ENCODE measurements at regions not wholly inside any gene's neighbourhood (a gene's known extent, or its start where the extent isn't known, plus 50 kb on each side); places are given as distances from the start of the nearest gene placed in this dataset.

GRCh38 chr9:84123648-84124406 lies 143.2 kb downstream of the RMI1 start:
- no peak overlapping the region for H3K4me3 ChIP-seq (ENCODE audit: low read depth, low read length)
- DNase-seq (ENCODE audit: low read depth) = no peak
- TF ChIP-seq CTCF (IDR thresholded peaks at IDR 0.05; ENCODE audit: insufficient read depth, low read depth, low read length) = no peak

GRCh38 chr9:84125046-84125445 lies 144.4 kb downstream of the RMI1 start:
- TF ChIP-seq CTCF (IDR thresholded peaks at IDR 0.05; ENCODE audit: insufficient read depth, low read depth, low read length) = no peak
- no peak overlapping the region for H3K4me3 ChIP-seq (ENCODE audit: low read depth, low read length)
- no peak for DNase-seq (ENCODE audit: low read depth)

- no peak for TF ChIP-seq CTCF (IDR thresholded peaks at IDR 0.05; ENCODE audit: insufficient read depth, low read depth, low read length)
- H3K4me3 ChIP-seq (ENCODE audit: low read depth, low read length) = no peak overlapping the region
- DNase-seq (ENCODE audit: low read depth) = no peak
Observed at GRCh38 chr9:84129529-84129928, 148.9 kb downstream of the RMI1 start.

GRCh38 chr9:84136119-84136868 lies 155.7 kb downstream of the RMI1 start:
- DNase-seq (ENCODE audit: low read depth) = peak; percentile 22
- TF ChIP-seq CTCF (IDR thresholded peaks at IDR 0.05; ENCODE audit: insufficient read depth, low read depth, low read length) = no peak
- H3K4me3 ChIP-seq (ENCODE audit: low read depth, low read length) = no peak overlapping the region

- DNase-seq (ENCODE audit: low read depth) = no peak
- TF ChIP-seq CTCF (IDR thresholded peaks at IDR 0.05; ENCODE audit: insufficient read depth, low read depth, low read length) = no peak
- no peak overlapping the region for H3K4me3 ChIP-seq (ENCODE audit: low read depth, low read length)
Observed at GRCh38 chr9:84137968-84138367, 157.4 kb downstream of the RMI1 start.

- no peak overlapping the region for H3K4me3 ChIP-seq (ENCODE audit: low read depth, low read length)
- no peak for TF ChIP-seq CTCF (IDR thresholded peaks at IDR 0.05; ENCODE audit: insufficient read depth, low read depth, low read length)
- no peak for DNase-seq (ENCODE audit: low read depth)
Observed at GRCh38 chr9:84138541-84138940, 157.9 kb downstream of the RMI1 start.
